ENCODE measurements at regions not wholly inside any gene's neighbourhood (a gene's known extent, or its start where the extent isn't known, plus 50 kb on each side); places are given as distances from the start of the nearest gene placed in this dataset.

DNA sequence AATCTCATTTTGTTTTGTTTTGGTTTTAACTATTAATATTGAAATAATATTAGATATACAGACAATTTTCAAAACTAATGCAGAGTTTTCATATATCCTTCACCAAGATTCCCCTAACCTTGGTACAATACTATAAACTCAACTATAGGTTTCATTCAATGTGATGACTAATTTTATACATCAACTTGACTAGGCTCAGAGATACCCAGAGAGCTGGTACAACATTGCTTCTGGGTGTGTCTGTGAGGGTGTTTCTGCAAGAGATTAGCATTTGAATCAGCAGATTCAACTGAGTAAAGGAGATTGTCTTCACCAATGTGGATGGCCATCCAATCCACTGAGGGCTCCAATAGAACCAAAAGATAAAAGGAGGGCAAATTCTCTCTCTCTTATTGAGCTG is 221.3 kb upstream of the CRIM1 start:
- Histone ChIP-seq H3K36me3 (ENCODE audit: insufficient read depth, low read length, poor library complexity, severe bottlenecking) (no peaks in the 10 kb centered on the region), H3K4me3 (ENCODE audit: low read depth, low read length, poor library complexity, severe bottlenecking) (no peak overlapping the region), H3K27me3 (replicated peaks; ENCODE audit: insufficient read depth, low read depth, low read length, poor library complexity) (no peaks in the 10 kb centered on the region), H3K9me3 (ENCODE audit: low read depth, low read length, poor library complexity, severe bottlenecking) (no peaks in the 10 kb centered on the region), H3K4me1 (ENCODE audit: insufficient read depth, low read length, poor library complexity, severe bottlenecking) (no peaks in the 10 kb centered on the region), H3K27ac (ENCODE audit: low read depth, low read length, poor library complexity, severe bottlenecking) (no peak overlapping the region)
- no peak for DNase-seq (ENCODE audit: low spot score)
- intact Hi-C loops (cut with micrococcal nuclease; ENCODE audit: unreplicated experiment): no loop called here
- ChIA-PET POLR2A (ENCODE audit: low non-redundant PET) (no interaction called here), CTCF (no interaction called here)
- BruUV-seq (replicated peaks): no TSS peak
- no peak for TF ChIP-seq EZH2 (IDR thresholded peaks at IDR 0.05; ENCODE audit: borderline replicate concordance, low read depth, low read length, poor library complexity, severe bottlenecking)
- TF ChIP-seq, protein P1, sequence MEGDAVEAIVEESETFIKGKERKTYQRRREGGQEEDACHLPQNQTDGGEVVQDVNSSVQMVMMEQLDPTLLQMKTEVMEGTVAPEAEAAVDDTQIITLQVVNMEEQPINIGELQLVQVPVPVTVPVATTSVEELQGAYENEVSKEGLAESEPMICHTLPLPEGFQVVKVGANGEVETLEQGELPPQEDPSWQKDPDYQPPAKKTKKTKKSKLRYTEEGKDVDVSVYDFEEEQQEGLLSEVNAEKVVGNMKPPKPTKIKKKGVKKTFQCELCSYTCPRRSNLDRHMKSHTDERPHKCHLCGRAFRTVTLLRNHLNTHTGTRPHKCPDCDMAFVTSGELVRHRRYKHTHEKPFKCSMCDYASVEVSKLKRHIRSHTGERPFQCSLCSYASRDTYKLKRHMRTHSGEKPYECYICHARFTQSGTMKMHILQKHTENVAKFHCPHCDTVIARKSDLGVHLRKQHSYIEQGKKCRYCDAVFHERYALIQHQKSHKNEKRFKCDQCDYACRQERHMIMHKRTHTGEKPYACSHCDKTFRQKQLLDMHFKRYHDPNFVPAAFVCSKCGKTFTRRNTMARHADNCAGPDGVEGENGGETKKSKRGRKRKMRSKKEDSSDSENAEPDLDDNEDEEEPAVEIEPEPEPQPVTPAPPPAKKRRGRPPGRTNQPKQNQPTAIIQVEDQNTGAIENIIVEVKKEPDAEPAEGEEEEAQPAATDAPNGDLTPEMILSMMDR (conservative IDR thresholded peaks at IDR 0.05; ENCODE audit: low read depth, low read length): no peak

DNA sequence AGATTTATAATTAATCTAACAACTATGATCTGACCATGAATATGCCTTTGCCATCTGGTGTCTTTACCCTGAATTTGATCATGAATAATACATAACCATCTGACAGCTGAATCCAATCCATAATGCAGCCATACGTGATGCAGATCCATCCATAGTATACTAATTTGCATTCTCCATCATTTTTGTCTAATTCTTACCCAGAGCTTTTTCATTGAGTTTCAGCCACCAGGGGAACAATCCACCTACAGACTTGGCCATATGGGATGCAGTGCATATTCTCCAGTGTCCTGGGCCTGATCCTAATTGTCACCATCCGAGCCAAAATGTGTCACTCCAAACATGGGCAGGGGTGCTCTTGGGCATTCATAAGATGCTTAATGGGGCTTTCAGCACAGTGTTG is 227.2 kb upstream of the CRIM1 start:
- CTCF ChIA-PET: no interaction called here
- no TSS peak for BruUV-seq (replicated peaks)
- no peak overlapping the region for H3K27ac ChIP-seq (ENCODE audit: low read depth, low read length, poor library complexity, severe bottlenecking)
- intact Hi-C loops (cut with micrococcal nuclease; ENCODE audit: unreplicated experiment): no loop called here
- no peak for DNase-seq (ENCODE audit: low spot score)
- peaks cover 5% of the 10 kb centered on the region for H3K27me3 ChIP-seq (replicated peaks; ENCODE audit: insufficient read depth, low read depth, low read length, poor library complexity)
- no peaks in the 10 kb centered on the region for H3K4me1 ChIP-seq (ENCODE audit: insufficient read depth, low read length, poor library complexity, severe bottlenecking)
- no peaks in the 10 kb centered on the region for H3K9me3 ChIP-seq (ENCODE audit: low read depth, low read length, poor library complexity, severe bottlenecking)
- H3K36me3 ChIP-seq (ENCODE audit: insufficient read depth, low read length, poor library complexity, severe bottlenecking): no peaks in the 10 kb centered on the region
- no peak overlapping the region for H3K4me3 ChIP-seq (ENCODE audit: low read depth, low read length, poor library complexity, severe bottlenecking)
- POLR2A ChIA-PET (ENCODE audit: low non-redundant PET): no interaction called here
- no peak for TF ChIP-seq EZH2 (IDR thresholded peaks at IDR 0.05; ENCODE audit: borderline replicate concordance, low read depth, low read length, poor library complexity, severe bottlenecking)
- TF ChIP-seq, protein P1 (conservative IDR thresholded peaks at IDR 0.05; ENCODE audit: low read depth, low read length): no peak

DNA sequence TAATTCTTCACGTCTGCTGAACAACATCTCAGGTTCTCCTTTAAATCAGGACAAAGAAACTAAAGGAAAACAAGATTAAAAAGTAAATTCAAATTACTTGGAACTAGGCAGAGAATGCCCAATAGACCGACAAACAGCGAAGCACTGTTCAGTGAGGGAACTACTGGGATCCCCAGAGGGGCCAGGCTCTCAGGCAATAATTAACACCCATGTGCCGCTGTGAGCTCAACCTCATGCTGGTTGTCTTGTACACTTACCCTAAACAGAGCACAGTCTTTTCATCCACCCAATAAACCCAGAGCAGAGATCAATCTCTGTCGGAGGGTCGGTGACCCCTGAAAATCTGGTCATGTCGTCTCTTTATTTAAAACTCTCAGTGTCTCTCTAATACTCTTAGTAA is 229.9 kb upstream of the CRIM1 start:
- BruUV-seq (replicated peaks): no TSS peak
- Histone ChIP-seq H3K27me3 (replicated peaks; ENCODE audit: insufficient read depth, low read depth, low read length, poor library complexity) (peaks cover 5% of the 10 kb centered on the region), H3K9me3 (ENCODE audit: low read depth, low read length, poor library complexity, severe bottlenecking) (no peaks in the 10 kb centered on the region), H3K27ac (ENCODE audit: low read depth, low read length, poor library complexity, severe bottlenecking) (no peak overlapping the region), H3K36me3 (ENCODE audit: insufficient read depth, low read length, poor library complexity, severe bottlenecking) (no peaks in the 10 kb centered on the region), H3K4me1 (ENCODE audit: insufficient read depth, low read length, poor library complexity, severe bottlenecking) (no peaks in the 10 kb centered on the region), H3K4me3 (ENCODE audit: low read depth, low read length, poor library complexity, severe bottlenecking) (no peak overlapping the region)
- POLR2A ChIA-PET (ENCODE audit: low non-redundant PET): no interaction called here
- intact Hi-C loops (cut with micrococcal nuclease; ENCODE audit: unreplicated experiment): no loop called here
- TF ChIP-seq, protein P1 (conservative IDR thresholded peaks at IDR 0.05; ENCODE audit: low read depth, low read length): no peak
- TF ChIP-seq EZH2 (IDR thresholded peaks at IDR 0.05; ENCODE audit: borderline replicate concordance, low read depth, low read length, poor library complexity, severe bottlenecking): no peak
- DNase-seq (ENCODE audit: low spot score): no peak
- CTCF ChIA-PET: no interaction called here
